HepG2 (cell line): ENCODE measurements at regions not wholly inside any gene's neighbourhood (a gene's known extent, or its start where the extent isn't known, plus 50 kb on each side); places are given as distances from the start of the nearest gene placed in this dataset.

Experiments
- CREBL2 ChIP-seq: sonication (generic); formaldehyde crosslinking; IDR thresholded peaks from 2 replicates; pipeline ENCODE4 v1.8.1; 2023; ENCODE audit warnings: missing genetic modification reagents, mild to moderate bottlenecking, borderline replicate concordance
- HMG20A ChIP-seq: IDR thresholded peaks from 2 replicates; pipeline ENCODE4 v1.6.1; 2016; ENCODE audit warnings: borderline replicate concordance
- KMT2A ChIP-seq: sonication (generic); formaldehyde crosslinking; IDR thresholded peaks from 2 replicates; pipeline ENCODE4 v1.4.0; 2020; ENCODE audit warnings: missing genetic modification reagents
- SIX4 ChIP-seq: sonication (generic); formaldehyde crosslinking; IDR thresholded peaks from 2 replicates; pipeline ENCODE4 v1.4.0; 2020; ENCODE audit warnings: missing genetic modification reagents
- THAP7 ChIP-seq: sonication (generic); formaldehyde crosslinking; IDR thresholded peaks from 2 replicates; pipeline ENCODE4 v1.8.1; 2023; ENCODE audit warnings: mild to moderate bottlenecking, missing genetic modification reagents
- ZNF121 ChIP-seq: sonication (generic); formaldehyde crosslinking; IDR thresholded peaks from 2 replicates; pipeline ENCODE4 v1.5.0; 2020; ENCODE audit warnings: mild to moderate bottlenecking, missing genetic modification reagents
- ZNF567 ChIP-seq: sonication (generic); formaldehyde crosslinking; IDR thresholded peaks from 2 replicates; pipeline ENCODE4 v1.8.1; 2023; ENCODE audit warnings: mild to moderate bottlenecking, missing genetic modification reagents, borderline replicate concordance
- TF ChIP-seq, protein P1 (sequence below): sonication (generic); formaldehyde crosslinking; IDR thresholded peaks from 2 replicates; pipeline ENCODE4 v1.4.0; 2020; ENCODE audit warnings: mild to moderate bottlenecking, missing genetic modification reagents
- TF ChIP-seq, protein P2 (sequence below): sonication (generic); formaldehyde crosslinking; IDR thresholded peaks from 2 replicates; pipeline ENCODE4 v1.5.0; 2020; ENCODE audit warnings: missing genetic modification reagents

DNA sequence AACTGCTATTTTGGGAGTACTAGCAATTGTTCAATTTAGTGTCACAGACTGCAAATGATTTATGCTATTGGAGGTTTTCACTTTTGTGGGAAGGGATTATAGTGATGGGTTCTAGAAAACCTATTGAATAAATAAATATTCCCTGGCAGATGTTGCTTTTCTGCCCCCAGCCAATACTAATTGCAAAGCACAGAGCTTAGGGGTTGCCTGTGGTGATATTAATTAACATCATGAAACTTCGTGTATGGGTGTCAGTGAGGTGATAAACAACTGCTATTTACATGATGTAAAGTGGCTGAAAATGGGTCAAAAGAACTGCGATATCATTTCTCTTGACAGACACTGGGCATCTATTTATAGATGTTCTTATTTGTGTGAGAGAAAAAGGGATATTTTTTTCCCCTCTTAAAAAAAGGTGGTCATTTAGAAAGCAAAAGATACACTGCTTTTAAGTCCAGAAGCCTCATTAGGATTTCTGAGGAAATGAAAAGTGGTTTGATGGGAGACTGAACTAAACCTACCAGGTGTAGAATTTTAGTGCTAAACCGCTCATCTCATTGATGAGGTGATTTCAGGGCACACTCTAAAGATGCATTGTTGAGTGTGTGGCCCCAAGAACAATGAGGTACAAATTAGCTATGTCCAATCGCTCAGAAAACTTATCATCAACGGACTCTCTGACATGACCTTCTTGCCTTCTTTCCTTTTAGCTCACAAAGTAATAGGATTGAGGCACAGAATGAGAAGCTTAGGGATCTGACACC lies 116.7 kb upstream of the CHST9 start (continued):
- TF ChIP-seq THAP7 (CRISPR knock-in tag) = no peak
- no peak for TF ChIP-seq ZNF121
- TF ChIP-seq, protein P1, sequence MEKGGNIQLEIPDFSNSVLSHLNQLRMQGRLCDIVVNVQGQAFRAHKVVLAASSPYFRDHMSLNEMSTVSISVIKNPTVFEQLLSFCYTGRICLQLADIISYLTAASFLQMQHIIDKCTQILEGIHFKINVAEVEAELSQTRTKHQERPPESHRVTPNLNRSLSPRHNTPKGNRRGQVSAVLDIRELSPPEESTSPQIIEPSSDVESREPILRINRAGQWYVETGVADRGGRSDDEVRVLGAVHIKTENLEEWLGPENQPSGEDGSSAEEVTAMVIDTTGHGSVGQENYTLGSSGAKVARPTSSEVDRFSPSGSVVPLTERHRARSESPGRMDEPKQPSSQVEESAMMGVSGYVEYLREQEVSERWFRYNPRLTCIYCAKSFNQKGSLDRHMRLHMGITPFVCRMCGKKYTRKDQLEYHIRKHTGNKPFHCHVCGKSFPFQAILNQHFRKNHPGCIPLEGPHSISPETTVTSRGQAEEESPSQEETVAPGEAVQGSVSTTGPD (CRISPR knock-in tag) = no peak
- TF ChIP-seq KMT2A (CRISPR knock-in tag) = no peak
- TF ChIP-seq SIX4 (CRISPR knock-in tag) = no peak
- no peak for TF ChIP-seq CREBL2 (CRISPR knock-in tag)
- TF ChIP-seq ZNF567 = no peak
- TF ChIP-seq, protein P2, sequence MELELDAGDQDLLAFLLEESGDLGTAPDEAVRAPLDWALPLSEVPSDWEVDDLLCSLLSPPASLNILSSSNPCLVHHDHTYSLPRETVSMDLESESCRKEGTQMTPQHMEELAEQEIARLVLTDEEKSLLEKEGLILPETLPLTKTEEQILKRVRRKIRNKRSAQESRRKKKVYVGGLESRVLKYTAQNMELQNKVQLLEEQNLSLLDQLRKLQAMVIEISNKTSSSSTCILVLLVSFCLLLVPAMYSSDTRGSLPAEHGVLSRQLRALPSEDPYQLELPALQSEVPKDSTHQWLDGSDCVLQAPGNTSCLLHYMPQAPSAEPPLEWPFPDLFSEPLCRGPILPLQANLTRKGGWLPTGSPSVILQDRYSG = no peak
- TF ChIP-seq HMG20A (CRISPR knock-in tag) = no peak
